Stimulated activated CD8-positive, alpha-beta memory T cell treated with anti-CD3 and anti-CD28 coated beads, Interleukin-4, amount 100 ng/mL, for 24 hours (primary cell): ENCODE measurements at regions not wholly inside any gene's neighbourhood (a gene's known extent, or its start where the extent isn't known, plus 50 kb on each side); places are given as distances from the start of the nearest gene placed in this dataset.
"Not testable (repeated sequence)": the region's sequence is repeated elsewhere in the genome, so short reads cannot be mapped to it uniquely, and the experiment has no call there.

Source experiments
- DNase-seq: peaks from one replicate; pipeline ENCODE4 v3.0.0-alpha.2; 2020; ENCODE audit warnings: low read depth

- not testable (repeated sequence) for DNase-seq
Observed at GRCh38 chr5:108444130-108444529, 62.2 kb upstream of the FBXL17 start.

- DNase-seq, result not testable (repeated sequence)
Observed at GRCh38 chr5:108442063-108442651, 60.3 kb upstream of the FBXL17 start.

GRCh38 chr5:108437425-108437824 is 55.5 kb upstream of the FBXL17 start:
- no peak for DNase-seq

- no peak for DNase-seq
Observed at GRCh38 chr5:108436696-108437095, 54.8 kb upstream of the FBXL17 start.

- no peak for DNase-seq
Observed at GRCh38 chr5:108433600-108433999, 51.7 kb upstream of the FBXL17 start.

- DNase-seq, result no peak
Observed at GRCh38 chr5:108432024-108432423, 50.1 kb upstream of the FBXL17 start.
